ENCODE measurements at regions not wholly inside any gene's neighbourhood (a gene's known extent, or its start where the extent isn't known, plus 50 kb on each side); places are given as distances from the start of the nearest gene placed in this dataset.

DNA sequence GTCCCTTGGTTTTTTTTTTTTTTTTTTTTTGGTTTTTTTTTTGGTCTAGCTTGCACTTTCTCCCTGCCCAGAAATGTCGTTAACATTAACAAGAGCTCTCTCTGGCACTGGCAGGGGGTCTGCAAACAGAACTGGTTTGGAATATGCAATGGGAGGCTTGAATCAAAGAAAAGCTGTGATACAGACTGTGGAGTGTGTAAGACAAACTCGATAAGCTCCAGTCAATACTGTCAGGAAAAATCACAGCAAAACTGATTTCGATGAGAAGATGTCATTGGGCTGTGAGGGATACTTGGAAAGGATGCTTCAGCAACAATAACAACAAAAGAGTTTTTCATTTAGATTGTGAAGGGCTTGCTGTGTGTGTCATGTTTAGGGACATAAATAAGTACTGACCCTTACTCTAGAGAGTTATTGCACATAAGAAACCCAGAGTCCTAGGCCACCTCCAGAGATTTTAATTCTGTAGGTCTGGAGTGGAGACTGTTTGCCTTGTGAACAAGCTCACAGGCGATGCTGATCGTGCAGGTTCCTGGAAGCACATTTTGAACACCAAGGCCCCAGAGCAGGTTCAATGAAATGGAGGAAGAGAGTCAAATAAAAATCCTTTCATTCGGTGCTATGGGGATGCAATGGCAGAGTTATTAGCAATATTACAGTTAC, 470.7 kb upstream of the RBFOX1 start:
- TF ChIP-seq ARNTL (CRISPR knock-in tag; IDR thresholded peaks at IDR 0.05; ENCODE audit: borderline replicate concordance, low read depth) (no peak), CSDC2 (CRISPR knock-in tag; IDR thresholded peaks at IDR 0.05) (no peak), ESRRG (CRISPR knock-in tag; IDR thresholded peaks at IDR 0.05) (no peak), ZNF70 (CRISPR knock-in tag; IDR thresholded peaks at IDR 0.05) (no peak), SNAI2 (CRISPR knock-in tag; IDR thresholded peaks at IDR 0.05) (no peak), PPARA (CRISPR knock-in tag; IDR thresholded peaks at IDR 0.05; ENCODE audit: borderline replicate concordance) (no peak), ZNF8 (CRISPR knock-in tag; IDR thresholded peaks at IDR 0.05) (no peak), TOX (CRISPR knock-in tag; IDR thresholded peaks at IDR 0.05; ENCODE audit: borderline replicate concordance) (no peak), TCF4 (CRISPR knock-in tag; IDR thresholded peaks at IDR 0.05; ENCODE audit: borderline replicate concordance) (no peak), BACH2 (CRISPR knock-in tag; IDR thresholded peaks at IDR 0.05; ENCODE audit: borderline replicate concordance) (no peak)
- TF ChIP-seq, protein P1, sequence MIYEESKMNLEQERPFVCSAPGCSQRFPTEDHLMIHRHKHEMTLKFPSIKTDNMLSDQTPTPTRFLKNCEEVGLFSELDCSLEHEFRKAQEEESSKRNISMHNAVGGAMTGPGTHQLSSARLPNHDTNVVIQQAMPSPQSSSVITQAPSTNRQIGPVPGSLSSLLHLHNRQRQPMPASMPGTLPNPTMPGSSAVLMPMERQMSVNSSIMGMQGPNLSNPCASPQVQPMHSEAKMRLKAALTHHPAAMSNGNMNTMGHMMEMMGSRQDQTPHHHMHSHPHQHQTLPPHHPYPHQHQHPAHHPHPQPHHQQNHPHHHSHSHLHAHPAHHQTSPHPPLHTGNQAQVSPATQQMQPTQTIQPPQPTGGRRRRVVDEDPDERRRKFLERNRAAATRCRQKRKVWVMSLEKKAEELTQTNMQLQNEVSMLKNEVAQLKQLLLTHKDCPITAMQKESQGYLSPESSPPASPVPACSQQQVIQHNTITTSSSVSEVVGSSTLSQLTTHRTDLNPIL (CRISPR knock-in tag; IDR thresholded peaks at IDR 0.05; ENCODE audit: low read depth): no peak
- TF ChIP-seq, protein P2, sequence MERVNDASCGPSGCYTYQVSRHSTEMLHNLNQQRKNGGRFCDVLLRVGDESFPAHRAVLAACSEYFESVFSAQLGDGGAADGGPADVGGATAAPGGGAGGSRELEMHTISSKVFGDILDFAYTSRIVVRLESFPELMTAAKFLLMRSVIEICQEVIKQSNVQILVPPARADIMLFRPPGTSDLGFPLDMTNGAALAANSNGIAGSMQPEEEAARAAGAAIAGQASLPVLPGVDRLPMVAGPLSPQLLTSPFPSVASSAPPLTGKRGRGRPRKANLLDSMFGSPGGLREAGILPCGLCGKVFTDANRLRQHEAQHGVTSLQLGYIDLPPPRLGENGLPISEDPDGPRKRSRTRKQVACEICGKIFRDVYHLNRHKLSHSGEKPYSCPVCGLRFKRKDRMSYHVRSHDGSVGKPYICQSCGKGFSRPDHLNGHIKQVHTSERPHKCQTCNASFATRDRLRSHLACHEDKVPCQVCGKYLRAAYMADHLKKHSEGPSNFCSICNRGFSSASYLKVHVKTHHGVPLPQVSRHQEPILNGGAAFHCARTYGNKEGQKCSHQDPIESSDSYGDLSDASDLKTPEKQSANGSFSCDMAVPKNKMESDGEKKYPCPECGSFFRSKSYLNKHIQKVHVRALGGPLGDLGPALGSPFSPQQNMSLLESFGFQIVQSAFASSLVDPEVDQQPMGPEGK (CRISPR knock-in tag; IDR thresholded peaks at IDR 0.05; ENCODE audit: borderline replicate concordance): no peak
- ATAC-seq: no peak

DNA sequence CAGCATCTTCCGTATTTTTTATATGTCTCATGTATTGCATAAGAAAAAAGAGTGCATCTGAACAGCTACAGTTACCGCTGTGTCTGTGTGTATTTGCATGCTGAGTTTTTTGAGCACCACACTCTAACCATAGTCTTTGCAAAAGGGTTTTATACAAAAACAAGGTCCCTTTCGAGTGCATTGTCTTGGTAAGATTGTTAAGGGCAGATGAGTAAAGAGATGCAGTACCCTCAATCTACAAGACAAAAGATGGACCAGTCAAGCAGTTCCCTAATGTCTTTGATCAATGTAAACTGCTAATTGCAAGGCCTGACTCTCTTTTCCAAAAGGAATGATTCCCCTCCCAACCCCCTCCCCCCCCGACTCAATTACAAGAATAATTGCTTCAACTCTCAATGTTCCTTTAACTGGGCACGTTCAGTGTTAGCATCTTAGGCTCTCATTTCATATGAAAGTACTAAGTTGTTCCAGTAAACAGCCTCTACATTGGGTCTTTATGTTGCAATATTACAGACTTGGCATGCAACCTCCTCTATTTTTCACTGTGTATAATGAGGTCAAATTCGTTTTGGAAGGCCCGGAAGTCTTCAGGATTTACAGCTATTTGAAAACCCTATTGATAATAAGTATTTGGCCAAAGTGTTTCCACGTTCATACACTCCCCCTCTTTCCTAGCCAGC, 471.4 kb upstream of the RBFOX1 start:
- no peak for ATAC-seq
- no peak for TF ChIP-seq CSDC2 (CRISPR knock-in tag; IDR thresholded peaks at IDR 0.05)

DNA sequence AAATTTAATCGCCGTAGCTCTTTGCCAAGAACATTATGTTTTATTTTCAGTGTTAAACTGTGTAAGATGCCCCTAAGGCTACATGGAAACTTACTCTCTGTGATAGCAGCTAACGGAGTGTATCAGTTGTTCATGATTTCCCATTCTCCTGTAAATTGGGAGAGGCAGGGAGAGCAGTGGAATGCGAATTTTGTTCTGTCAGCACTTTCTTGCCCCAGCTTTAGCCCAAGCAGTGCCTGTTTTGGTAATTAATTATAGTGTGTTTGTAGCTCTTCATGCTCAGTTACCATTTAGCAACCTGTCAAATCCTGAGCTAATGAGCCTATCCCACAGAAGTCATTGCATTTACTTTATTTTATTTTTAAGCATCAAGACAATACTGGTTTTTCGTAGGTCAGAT, 475.1 kb upstream of the RBFOX1 start:
- no peak for ATAC-seq
- TF ChIP-seq TOX (CRISPR knock-in tag; IDR thresholded peaks at IDR 0.05; ENCODE audit: borderline replicate concordance): no peak
- no peak for TF ChIP-seq ZNF8 (CRISPR knock-in tag; IDR thresholded peaks at IDR 0.05)

DNA sequence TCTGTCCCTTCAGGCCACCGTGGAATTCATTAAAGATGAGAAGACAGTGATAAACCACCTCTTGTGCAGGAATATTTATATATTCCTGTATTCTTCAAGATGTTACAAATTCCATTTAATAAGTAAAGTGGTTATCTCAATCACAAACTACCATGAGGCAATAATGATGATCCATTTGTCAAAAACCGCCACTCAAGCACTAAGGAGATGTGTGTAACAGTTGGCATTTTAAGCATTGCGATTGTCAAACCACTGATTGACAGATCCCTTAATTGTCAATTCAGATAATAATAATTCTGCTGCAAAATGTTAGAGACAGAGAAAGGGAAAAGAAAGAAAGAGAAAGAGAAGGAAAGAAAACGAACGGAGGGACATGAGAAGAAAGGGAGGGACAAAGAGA, 476.1 kb upstream of the RBFOX1 start:
- TF ChIP-seq, protein P3, sequence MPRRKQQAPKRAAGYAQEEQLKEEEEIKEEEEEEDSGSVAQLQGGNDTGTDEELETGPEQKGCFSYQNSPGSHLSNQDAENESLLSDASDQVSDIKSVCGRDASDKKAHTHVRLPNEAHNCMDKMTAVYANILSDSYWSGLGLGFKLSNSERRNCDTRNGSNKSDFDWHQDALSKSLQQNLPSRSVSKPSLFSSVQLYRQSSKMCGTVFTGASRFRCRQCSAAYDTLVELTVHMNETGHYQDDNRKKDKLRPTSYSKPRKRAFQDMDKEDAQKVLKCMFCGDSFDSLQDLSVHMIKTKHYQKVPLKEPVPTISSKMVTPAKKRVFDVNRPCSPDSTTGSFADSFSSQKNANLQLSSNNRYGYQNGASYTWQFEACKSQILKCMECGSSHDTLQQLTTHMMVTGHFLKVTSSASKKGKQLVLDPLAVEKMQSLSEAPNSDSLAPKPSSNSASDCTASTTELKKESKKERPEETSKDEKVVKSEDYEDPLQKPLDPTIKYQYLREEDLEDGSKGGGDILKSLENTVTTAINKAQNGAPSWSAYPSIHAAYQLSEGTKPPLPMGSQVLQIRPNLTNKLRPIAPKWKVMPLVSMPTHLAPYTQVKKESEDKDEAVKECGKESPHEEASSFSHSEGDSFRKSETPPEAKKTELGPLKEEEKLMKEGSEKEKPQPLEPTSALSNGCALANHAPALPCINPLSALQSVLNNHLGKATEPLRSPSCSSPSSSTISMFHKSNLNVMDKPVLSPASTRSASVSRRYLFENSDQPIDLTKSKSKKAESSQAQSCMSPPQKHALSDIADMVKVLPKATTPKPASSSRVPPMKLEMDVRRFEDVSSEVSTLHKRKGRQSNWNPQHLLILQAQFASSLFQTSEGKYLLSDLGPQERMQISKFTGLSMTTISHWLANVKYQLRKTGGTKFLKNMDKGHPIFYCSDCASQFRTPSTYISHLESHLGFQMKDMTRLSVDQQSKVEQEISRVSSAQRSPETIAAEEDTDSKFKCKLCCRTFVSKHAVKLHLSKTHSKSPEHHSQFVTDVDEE (CRISPR knock-in tag; IDR thresholded peaks at IDR 0.05): no peak
- no peak for TF ChIP-seq GLIS3 (CRISPR knock-in tag; IDR thresholded peaks at IDR 0.05)
- TF ChIP-seq, protein P4, sequence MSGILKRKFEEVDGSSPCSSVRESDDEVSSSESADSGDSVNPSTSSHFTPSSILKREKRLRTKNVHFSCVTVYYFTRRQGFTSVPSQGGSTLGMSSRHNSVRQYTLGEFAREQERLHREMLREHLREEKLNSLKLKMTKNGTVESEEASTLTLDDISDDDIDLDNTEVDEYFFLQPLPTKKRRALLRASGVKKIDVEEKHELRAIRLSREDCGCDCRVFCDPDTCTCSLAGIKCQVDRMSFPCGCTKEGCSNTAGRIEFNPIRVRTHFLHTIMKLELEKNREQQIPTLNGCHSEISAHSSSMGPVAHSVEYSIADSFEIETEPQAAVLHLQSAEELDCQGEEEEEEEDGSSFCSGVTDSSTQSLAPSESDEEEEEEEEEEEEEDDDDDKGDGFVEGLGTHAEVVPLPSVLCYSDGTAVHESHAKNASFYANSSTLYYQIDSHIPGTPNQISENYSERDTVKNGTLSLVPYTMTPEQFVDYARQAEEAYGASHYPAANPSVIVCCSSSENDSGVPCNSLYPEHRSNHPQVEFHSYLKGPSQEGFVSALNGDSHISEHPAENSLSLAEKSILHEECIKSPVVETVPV (CRISPR knock-in tag; IDR thresholded peaks at IDR 0.05): no peak

DNA sequence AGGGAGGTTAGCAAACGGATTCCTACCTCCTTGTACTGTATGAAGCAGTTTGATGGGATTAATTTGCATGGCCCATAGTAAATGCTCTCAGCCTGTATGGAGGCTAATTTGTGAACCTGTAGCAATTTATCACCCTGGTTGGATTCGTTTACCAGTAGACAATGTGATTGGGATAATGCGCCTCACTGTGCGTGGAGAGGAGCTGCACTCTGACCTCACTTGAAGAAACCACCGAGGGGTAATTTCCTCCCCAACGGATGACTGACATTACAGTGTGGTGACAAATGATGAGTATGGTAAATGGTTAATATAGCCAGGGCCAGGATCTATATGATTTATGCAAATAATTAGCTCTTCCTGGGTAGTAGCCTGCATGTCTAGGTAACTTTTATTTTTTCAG, 479.1 kb upstream of the RBFOX1 start:
- no peak for ATAC-seq
- TF ChIP-seq ZFP30 (CRISPR knock-in tag; IDR thresholded peaks at IDR 0.05): no peak
- no peak for TF ChIP-seq ZNF70 (CRISPR knock-in tag; IDR thresholded peaks at IDR 0.05)
- no peak for TF ChIP-seq ARNTL (CRISPR knock-in tag; IDR thresholded peaks at IDR 0.05; ENCODE audit: borderline replicate concordance, low read depth)
- no peak for TF ChIP-seq SNAI2 (CRISPR knock-in tag; IDR thresholded peaks at IDR 0.05)
- TF ChIP-seq, protein P5, sequence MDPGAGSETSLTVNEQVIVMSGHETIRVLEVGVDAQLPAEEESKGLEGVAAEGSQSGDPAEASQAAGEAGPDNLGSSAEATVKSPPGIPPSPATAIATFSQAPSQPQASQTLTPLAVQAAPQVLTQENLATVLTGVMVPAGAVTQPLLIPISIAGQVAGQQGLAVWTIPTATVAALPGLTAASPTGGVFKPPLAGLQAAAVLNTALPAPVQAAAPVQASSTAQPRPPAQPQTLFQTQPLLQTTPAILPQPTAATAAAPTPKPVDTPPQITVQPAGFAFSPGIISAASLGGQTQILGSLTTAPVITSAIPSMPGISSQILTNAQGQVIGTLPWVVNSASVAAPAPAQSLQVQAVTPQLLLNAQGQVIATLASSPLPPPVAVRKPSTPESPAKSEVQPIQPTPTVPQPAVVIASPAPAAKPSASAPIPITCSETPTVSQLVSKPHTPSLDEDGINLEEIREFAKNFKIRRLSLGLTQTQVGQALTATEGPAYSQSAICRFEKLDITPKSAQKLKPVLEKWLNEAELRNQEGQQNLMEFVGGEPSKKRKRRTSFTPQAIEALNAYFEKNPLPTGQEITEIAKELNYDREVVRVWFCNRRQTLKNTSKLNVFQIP (CRISPR knock-in tag; IDR thresholded peaks at IDR 0.05; ENCODE audit: borderline replicate concordance, low read depth): no peak
- TF ChIP-seq ZNF8 (CRISPR knock-in tag; IDR thresholded peaks at IDR 0.05): no peak
- TF ChIP-seq ZC3H10 (CRISPR knock-in tag; IDR thresholded peaks at IDR 0.05): no peak
- no peak for TF ChIP-seq OSR1 (CRISPR knock-in tag; IDR thresholded peaks at IDR 0.05)
- TF ChIP-seq TCF4 (CRISPR knock-in tag; IDR thresholded peaks at IDR 0.05; ENCODE audit: borderline replicate concordance): no peak
- TF ChIP-seq, protein P1 (CRISPR knock-in tag; IDR thresholded peaks at IDR 0.05; ENCODE audit: low read depth): no peak
- no peak for TF ChIP-seq GLIS3 (CRISPR knock-in tag; IDR thresholded peaks at IDR 0.05)

More for the DNA sequence above, 476.1 kb upstream of the RBFOX1 start:
- no peak for ATAC-seq

All from SK-N-SH treated with all-trans-retinoic acid at 6 μM for 48 hours (cell line).